GM18873 (cell line): ENCODE measurements at regions not wholly inside any gene's neighbourhood (a gene's known extent, or its start where the extent isn't known, plus 50 kb on each side); places are given as distances from the start of the nearest gene placed in this dataset.

Source experiments
- ATAC-seq: cut with Tn5 transposase; IDR thresholded peaks from one replicate; pipeline ENCODE4 v1.9.1; 2021; ENCODE audit warnings: mild to moderate bottlenecking, moderate library complexity, moderate number of reproducible peaks; ENCODE audit not compliant: unreplicated experiment, low FRiP score

DNA sequence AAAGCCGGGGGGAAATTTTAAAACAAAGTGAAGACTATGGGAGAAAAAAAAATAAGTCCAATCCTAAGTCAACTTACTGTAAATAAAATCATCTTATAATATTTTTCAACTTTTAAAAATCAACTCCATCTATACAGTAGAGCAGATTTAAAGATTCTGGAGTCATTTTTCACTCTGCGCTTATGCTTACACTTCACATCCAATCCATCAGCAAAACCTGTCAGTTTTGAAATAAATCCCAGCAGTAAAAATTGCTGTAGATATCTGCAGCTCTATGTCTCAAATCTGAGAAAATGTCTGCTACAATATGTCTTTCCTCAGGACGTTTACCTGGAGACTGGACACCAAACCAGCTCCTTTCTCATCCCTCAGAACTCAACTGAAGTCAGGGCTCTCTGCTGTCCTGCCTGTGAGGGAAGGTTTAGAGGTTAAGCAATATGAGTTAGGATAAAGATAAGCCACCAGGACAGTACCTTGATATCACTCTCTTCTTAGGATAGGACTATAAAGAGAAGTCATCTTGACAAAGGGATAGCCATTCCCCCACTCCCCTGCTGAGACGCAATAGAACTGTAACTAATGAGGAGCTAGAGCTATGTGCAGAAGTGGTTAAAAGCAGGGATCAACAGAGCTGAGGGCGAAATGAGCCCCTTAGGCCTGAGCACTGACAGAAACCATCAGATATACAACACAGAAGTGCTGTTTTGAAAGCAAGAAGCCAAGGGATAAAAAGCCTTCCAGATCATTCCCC, 254.7 kb upstream of the KLHL1 start:
- no peak for ATAC-seq

DNA sequence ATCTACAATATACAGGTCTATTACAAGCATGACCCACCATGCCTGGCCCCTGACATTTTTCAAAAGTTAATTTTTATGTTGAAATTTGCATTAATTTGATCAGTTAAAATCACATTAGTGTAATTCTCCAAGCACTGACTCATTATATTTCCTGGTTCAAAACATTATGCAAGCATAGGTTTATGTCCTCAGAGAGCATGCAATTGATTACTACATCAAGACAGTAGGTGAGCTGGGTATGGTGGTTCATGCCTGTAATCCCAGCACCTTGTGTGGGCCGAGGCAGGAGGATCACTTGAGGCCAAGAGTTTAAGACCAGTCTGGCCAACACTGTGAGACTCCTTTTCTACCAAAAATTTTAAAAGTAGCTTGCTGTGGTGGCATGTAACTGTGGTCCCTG, 248.8 kb upstream of the KLHL1 start:
- ATAC-seq, result no peak

DNA sequence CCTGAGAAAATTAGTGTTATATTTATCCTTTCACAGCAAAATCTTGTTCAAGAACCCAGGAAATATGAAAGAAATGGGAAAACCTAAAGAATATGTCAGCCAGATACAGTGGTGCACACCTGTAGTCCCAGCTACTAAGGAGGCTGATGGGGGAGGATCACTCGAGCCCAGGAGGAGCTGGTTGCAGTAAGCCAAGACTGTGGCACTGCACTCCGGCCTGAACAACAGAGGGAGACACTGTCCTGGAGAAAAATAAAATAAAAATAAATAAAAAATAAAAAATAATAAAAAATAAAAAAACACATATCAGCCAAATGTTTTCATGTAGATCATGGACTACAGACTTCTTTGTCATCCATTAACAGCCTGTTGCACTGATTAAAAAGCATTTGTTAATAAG, 244.8 kb upstream of the KLHL1 start:
- no peak for ATAC-seq

DNA sequence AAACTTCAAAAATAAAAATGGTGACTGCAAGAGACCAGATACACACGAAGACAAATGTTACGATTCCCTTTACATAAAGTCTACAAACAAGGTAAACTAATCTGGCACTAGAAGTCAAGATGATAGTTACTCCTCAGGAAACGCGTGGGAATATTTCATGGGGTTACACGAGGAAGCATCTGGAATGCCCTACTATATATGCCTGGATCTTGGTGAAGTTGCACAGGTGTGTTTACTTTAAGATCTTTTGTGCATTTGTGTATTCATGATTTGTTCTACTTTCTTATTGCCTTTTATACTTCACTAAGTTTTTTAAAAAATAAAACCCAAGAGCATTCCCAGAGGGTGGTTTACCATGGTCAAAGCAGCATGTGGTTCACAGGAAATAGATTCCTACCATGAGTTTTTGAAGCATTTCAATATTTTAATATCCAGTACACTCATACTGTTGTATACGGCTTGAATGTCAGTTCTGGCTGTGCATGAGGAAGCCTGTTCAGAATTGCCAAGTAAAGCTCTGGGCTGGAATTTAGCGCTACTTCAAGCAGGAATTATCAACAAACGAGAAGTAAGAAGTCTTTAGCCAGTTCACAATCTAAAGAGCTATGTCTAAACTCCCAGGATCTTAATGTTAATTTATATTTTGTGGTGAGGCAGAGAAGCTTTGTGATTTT, 239.8 kb upstream of the KLHL1 start:
- no peak for ATAC-seq

DNA sequence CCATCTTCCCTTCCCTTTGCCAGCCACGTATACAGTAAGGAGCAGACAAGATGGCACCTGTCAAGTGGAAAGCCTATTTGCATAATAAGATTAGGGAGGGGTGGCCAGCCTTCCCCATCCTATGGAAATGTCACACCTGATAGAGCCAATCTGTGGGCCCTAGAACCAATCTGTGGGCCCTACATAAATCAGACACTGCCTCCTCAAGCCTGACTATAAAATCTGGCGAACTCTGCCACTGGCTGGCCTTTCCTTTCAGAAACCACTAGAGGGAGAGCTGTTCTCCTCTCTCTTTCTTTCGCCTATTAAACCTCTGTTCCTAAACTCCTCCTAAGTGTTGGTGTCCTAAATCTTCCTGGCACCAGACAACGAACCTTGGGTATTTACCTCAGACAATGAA, 231.5 kb upstream of the KLHL1 start:
- ATAC-seq, result no peak

DNA sequence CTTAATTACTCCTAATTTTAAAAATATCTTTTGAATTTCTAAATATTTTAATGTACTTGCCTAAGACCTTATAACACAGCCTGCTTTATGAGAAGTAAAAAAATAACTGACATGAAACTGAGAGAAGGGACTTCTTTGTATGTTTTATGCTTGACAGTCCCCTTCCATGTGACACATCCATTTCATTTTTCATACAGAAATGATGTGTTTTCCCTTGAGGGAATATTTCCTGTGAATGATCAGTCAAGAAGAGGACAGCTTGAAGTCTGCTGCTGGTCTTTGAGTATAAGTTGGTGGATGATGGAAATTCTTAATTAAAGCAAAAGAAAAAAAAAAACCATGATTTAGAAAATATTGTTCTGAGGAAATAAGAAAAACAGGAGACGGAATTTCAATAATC, 230.4 kb upstream of the KLHL1 start:
- ATAC-seq, result no peak

DNA sequence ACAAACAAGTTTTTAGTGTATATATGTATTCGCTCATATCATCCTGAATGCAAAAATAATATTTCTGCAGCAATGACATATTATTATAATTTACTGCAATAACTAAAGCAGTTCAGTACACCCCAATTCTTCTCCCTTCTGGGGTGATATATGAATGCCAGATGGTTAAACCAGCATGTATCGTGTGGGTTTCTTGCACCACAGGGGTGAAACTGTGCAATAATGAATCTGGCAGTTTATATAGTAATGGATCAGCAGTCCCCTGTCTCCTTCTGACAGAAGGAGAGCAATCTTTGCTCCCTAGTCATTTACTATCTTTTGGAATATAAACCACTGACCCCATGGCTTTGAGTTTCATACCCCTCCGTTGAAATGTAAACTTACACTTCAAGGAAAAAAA, 228.6 kb upstream of the KLHL1 start:
- ATAC-seq, result no peak

DNA sequence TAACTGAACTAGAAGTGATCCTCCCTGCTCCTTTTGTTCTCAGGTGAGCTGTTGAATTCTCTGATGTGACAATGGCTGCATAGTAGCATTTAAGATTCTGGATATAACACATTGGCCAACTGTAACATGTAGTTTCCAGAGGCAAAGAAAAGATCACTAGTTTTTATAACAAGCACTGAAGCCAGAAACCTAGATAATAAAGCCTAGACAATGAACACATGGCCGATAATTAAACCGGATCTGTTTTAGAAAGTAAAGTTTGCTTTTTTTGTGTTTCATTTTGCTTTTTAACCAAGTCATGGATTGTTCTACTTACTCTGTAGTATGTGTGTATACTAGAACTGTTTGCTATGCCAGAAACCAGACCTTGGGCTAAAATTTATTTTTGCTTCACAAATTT, 225.5 kb upstream of the KLHL1 start:
- ATAC-seq, result no peak

DNA sequence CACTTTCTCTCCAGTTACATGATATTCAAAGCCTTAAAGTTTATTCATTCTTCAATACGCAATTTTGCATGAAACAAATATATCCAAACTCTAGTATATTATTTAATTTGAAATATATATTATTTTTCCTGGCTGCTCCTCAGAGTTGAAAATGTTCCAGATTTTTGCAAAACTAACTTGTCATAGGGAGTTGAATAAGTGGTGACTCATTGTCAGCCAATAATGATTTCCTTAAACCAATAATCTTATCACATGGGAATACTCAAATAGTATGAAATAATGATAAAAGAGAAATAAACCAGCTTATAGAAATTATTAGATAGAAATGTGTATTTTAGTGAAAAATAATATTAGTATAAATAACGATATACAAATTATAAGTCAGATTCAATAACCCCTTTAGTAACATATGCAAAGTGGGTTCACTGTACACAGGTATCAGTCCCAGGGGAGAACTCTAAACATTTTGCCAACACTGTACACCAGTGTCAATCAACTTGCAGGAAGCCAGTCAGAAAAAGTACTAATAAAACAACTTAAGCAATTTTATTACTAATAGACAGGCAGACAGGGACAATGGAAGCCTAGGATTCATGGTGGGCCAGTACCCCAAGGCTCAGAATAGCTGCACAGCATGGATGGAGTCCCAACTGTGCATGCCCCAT, 222.6 kb upstream of the KLHL1 start:
- ATAC-seq, result no peak

DNA sequence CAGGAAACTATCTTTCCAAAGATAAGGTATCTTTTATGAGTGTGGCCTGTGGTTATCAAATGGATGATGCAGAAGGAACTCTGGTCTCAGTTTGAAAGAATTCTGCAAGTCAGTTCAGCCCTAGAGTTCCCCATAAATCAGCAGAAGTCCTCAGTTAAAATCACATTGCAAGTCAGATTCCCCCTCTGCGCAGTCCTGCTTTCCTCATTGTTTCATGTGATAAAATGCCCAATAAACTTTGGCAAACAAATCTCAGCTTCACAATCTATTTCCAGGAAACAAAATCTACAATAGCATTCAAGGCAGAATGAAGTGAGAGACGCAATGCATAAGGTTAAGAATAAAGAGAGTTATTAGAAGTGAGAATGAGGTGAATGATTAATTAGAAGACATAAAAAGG, 216.3 kb upstream of the KLHL1 start:
- ATAC-seq, result no peak

DNA sequence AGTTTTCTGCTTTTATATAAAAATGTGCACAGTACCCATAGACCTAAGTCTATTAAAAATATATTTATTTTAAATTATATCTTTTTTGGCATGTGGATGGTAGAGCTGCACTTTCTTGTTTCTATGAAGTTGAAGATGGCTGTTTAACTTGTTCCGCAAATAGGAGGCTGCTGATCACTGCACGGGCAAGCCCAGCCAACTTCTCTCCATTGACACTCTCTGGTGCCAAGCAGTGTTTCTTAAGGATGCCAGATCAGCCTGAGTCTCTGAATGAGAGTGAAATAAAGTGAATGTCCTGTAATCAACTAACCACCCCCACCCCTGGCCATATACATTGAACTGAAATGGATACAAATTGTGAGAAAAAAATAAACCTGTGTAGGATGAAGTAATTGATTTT, 202.9 kb upstream of the KLHL1 start:
- no peak for ATAC-seq

DNA sequence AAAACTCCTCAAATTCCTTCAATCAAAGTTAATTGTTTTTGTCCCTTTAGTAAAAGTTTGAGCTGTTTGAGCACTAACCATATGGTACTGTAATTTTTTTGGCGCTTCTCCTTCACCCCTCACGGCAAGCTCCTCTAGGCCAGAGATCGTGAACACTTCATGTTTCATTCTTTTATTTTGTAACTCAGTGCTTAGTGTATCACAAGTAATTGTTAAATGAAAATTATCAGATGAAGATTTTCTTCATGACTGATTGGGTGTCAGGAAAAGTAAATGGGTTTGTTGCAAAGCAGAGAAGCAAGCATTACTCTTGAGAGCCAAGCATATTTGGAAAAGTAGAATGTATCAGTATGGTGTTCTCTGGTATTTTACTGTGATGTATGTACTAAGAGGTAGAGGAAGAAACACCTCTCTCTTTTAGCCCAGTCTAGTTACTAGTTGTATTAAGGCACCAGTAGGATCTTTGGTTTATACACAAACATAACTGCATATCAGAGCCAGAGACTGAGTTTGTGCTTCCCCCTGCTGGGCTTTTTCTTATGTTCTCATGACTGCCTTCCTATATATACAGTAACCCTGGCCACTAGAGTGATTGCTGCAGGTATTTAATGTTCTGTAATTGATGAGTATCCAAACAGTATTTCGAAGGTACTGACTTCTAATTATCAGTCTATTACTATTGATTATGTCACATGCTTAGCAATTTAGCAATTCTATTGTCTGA, 202.3 kb upstream of the KLHL1 start:
- no peak for ATAC-seq

DNA sequence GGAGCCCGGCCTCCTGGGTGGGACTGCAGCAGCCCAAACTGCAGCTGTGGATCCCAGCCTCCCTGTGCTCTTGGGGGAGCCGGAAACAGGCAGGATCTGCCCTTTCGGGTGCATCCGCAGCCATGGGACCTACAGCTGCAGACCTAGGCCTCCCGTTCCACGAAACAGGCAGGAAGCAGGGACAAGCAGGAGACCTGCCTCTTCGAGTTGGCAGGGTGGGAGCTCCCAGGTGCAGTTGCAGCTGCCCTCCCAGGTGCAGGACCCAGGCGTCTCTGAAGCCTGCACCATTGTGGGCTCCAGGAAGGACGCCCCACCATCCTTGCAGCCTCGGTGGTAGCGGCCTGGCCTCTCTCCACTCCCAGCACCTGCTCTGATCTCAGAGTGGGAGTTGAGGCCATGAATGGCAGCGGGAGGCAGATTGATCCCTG, 189.0 kb upstream of the KLHL1 start:
- ATAC-seq, result no peak

DNA sequence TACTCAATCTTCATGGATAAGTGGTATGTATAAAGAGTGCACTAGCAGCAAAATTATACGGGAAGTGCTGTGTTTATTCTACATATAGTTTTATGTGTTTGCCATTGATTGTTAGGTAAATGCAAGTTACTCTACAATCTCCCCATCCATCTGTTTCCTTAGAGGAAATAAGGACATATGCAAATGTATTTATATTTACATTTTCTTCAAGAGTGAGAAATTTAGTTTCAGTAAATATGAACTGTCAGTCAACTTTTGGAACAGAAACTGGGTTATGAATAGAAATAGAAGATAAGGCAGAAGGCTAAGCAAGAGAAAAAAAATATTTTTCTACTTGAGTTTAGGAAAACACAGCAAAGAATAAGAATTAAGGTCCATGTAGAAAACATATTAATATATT, 176.1 kb upstream of the KLHL1 start:
- ATAC-seq, result no peak

DNA sequence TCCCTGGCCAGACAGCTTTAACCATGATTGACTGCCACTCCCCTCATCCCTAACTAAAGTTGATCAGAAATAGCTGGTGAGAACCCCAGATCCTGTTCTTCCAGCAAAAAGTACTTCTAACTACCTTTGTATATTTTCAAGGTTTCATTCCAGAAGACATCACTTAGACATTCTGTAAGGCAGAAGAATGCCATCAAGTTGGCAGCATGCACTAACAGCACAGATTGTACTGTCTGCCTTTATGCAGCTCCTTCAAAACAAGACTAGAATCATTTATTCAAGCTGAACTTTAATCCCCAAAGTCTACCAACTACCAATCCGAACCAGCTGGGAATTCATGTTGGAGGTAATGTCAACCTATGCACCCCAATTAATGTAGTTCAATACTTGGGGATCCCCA, 167.6 kb upstream of the KLHL1 start:
- no peak for ATAC-seq

DNA sequence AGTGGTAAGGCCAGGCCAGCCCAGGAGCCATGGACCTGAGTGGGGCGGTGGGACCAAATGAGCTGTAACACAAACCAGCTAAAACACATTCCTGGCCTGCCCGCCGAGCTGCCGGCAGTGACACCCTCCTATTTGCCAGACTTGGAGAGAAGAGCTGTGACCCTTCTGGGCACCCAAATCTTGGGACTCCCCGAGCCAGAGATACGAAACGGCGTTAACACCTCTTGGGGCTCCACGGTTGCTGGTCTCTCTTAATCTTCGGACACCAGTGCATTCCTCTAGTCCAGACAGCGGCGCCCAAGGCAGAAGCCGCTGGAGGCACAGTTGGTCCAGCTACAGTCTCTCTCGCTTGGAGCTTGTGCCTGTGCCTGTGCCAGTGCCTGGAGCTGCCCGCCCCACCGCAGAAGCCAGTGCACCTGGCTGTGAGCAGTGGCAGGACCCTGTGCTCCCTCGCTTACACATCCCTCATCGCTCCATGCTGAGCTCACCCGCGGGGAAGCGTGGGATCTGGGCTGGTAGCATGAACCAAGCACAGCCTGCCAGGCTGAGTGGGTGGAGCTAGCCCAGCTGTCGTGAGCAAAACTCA, 147.2 kb upstream of the KLHL1 start:
- no peak for ATAC-seq

DNA sequence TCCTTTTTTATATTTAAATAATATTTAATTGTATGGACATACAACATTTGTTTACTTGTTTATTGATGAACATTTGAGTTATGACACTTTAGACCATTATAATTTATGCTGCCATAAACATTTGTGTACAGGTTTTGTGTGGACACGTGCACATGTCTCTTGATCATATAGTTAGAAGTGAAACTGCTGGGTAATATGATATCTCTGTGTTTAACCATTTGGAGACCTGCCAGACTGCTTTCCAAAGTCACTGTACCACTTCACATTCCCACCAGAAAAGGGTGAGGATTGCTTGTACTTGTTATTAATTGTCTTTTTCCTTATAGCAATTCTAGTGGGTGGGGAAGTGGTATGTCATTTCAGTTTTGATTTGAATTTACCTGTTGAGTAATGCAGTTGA, 145.6 kb upstream of the KLHL1 start:
- ATAC-seq, result no peak

DNA sequence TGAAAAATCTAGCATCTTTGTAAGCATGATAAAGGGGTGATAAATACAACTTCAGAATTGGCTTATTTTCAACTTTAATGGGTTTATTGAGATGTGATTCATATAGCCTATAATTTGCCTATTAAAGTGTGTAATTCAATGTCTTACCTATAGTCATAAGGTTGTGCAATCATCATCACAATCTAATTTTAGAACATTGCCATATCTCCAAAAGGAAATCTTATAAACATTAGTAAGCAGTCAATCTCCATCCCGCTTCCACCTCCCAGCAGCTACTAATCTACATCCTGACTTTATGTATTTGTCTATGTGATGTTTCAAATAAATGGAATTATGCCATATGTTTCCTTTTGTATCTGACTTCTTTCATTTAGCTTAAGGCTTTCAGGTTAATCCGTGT, 145.2 kb upstream of the KLHL1 start:
- ATAC-seq, result no peak

DNA sequence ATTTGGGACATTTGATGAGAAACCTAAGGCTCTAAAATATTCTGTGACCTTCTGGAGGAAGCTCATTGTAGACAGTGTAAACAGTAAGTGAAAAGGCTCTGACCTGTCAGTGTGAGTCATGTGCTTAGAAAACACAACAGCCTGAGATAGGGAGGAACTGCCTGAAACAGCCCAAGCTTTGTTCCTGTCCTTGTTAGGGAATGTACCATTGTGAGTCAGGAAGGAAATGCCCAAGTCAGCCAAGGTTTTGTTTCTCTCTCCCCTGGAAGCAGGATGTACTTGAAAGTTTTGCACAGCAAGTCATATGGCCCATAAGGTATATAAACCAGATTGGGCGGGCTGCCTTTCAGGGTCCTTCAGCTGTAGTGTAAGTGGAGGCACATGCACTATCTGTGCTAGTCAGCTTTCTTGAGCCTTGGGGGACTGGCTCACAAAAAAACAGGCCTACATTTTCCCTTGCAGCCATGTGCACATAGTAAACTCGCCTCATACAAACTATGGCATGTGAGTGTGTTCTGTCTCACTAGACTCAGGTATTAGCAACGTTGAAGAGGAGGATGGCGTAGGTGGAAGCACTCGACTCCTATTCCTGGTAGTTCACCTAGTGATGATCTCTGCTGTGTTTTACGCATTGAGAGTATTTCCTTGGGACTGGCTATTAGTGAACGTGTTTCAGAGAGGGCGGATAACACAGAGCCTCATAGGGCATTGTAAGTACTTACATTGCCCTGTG, 141.2 kb upstream of the KLHL1 start:
- no peak for ATAC-seq

DNA sequence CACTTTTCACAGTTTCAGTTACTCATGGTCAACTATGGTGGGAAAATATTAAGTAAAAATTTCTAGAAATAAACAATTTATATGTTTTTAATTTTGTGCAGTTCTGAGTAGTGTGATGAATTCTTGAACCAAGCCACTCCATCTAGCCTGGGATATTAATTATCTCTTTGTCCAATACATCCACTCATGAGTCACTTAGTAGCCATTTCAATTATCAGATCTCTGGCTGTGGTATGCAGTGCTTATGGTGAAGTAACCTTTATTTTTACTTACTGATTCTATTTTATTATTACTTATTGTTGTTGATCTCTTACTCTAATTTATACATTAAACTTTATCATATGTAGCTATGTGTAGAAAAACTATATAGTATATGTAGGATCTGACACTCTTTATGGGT, 128.9 kb upstream of the KLHL1 start:
- ATAC-seq, result no peak
